Astrocyte of the cerebellum (primary cell): ENCODE measurements at regions not wholly inside any gene's neighbourhood (a gene's known extent, or its start where the extent isn't known, plus 50 kb on each side); places are given as distances from the start of the nearest gene placed in this dataset.
"Not testable (repeated sequence)": the region's sequence is repeated elsewhere in the genome, so short reads cannot be mapped to it uniquely, and the experiment has no call there.

Experiments used
- DNase-seq: peaks from one replicate; pipeline ENCODE4 v3.0.0-alpha.2; 2011; ENCODE audit warnings: low read depth
- H3K4me3 ChIP-seq: 2 replicates; pipeline ENCODE4 v1.5.1; 2011; ENCODE audit warnings: mild to moderate bottlenecking, low read depth, low read length, moderate library complexity
- in situ Hi-C: cut with HindIII; loops from 2 replicates; pipeline ENCODE4 v1.10.0; 2017; ENCODE audit warnings: low sequenced_read_pairs
- TF ChIP-seq, protein P1 (sequence below): IDR thresholded peaks from 2 replicates; pipeline ENCODE4 v1.5.1; 2012; ENCODE audit warnings: low read length, low read depth, moderate library complexity, mild to moderate bottlenecking; ENCODE audit errors: missing control alignments

DNA sequence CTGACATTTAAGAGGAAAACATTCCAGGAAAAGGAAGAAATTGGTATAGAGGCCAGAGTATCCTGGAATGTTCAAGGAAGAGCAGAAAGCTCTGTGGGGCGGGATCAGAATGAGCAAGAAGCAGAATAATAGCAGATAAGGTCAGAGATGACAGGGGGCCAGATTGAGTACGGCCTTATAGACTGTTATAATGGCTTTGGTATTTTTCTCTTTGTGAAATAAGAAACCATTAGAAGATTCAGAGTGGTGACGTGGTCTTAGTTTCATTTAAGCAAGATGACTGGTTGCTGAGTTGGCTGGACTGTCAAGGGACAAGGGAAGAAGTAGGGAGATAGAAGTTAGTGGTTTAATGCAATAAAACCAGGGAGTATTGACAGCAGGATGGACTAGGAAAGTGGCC is 218.3 kb upstream of the SOX2 start:
- H3K4me3 ChIP-seq = no peak overlapping the region
- DNase-seq = peak; percentile 26
- in situ Hi-C loops = no loop called here
- TF ChIP-seq, protein P1, sequence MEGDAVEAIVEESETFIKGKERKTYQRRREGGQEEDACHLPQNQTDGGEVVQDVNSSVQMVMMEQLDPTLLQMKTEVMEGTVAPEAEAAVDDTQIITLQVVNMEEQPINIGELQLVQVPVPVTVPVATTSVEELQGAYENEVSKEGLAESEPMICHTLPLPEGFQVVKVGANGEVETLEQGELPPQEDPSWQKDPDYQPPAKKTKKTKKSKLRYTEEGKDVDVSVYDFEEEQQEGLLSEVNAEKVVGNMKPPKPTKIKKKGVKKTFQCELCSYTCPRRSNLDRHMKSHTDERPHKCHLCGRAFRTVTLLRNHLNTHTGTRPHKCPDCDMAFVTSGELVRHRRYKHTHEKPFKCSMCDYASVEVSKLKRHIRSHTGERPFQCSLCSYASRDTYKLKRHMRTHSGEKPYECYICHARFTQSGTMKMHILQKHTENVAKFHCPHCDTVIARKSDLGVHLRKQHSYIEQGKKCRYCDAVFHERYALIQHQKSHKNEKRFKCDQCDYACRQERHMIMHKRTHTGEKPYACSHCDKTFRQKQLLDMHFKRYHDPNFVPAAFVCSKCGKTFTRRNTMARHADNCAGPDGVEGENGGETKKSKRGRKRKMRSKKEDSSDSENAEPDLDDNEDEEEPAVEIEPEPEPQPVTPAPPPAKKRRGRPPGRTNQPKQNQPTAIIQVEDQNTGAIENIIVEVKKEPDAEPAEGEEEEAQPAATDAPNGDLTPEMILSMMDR = no peak

GRCh38 chr3:181488536-181488935 is 223.2 kb upstream of the SOX2 start:
- H3K4me3 ChIP-seq = no peak overlapping the region
- TF ChIP-seq, protein P1 = no peak
- in situ Hi-C loops = no loop called here
- DNase-seq = no peak

DNA sequence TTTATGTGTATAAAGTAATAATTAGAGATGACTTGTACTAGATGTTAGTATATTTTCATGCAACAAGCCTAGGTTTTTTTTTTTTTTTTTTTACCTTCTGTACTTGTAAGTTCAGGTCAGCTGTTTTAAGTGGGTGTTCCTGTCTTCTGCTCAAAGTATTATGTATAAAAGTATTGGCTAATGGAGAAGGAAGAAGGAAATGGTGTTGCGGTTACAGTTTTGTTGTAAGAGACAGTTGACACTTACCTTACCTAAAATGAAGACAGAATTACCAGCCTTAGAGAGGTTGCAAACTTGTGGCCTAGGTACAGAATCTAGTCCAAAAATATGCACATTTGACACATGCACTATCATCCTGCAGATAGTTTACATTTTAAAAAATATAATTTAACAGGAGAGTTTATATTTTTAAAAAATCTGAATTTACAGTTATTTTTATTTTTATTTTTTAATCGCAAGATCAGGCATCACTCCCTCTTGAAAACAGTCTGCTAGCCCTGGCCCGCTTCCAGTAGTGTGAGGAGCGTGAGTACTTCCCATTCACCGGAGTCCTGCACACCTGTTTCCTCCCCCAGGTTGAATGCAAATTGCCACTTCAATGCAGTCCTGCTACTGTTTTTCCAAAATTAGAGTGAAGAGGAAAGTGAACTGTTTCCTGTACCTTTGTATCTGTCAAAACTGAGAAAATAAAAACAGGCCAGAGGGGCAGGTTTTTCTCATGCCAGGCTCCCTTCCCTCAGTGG is 224.3 kb upstream of the SOX2 start:
- DNase-seq = no peak
- in situ Hi-C loops = no loop called here
- no peak overlapping the region for H3K4me3 ChIP-seq
- TF ChIP-seq, protein P1 = no peak

DNA sequence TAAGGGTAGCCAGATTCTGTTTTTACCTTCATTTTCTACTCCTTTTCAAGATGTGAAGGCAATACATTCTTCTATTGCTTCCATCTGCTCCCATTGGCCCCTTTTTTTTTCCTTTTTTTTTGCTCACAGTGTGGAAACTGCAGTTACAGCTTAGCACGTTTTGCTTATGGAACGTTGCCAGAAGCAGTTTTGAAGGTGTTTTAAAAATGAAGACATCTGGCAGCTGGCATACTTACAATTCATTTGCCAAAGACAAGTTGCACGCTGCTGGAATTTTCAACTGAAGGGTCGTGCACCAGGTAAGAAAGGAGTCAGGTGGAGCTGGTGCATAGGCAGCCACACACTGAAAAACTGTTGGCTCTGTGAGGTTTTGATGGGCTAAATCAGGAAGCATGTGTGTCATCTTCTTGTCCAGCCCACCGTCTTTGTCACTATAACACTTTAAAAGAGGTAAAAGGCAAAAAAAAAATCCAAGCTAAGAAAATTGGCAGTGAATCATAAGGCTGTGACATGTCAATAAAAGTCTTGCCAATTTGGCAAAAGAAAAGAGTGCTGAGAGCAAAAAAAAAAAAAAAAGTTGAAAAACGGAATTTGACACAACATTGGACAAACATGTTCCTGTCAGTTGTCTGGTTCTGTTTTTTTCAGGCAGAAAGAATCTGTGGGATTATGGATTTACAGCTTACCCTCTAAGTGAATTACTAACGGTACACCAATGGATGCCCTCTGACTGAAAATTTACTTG is 225.4 kb upstream of the SOX2 start:
- TF ChIP-seq, protein P1 = no peak
- in situ Hi-C loops = no loop called here
- no peak overlapping the region for H3K4me3 ChIP-seq
- no peak for DNase-seq

GRCh38 chr3:181484026-181484425 is 227.7 kb upstream of the SOX2 start:
- TF ChIP-seq, protein P1 = no peak
- in situ Hi-C loops = no loop called here
- H3K4me3 ChIP-seq = no peak overlapping the region
- DNase-seq = no peak

GRCh38 chr3:181475146-181475545 is 236.6 kb upstream of the SOX2 start:
- DNase-seq, H3K4me3 ChIP-seq, in situ Hi-C loops: not testable (repeated sequence)

DNA sequence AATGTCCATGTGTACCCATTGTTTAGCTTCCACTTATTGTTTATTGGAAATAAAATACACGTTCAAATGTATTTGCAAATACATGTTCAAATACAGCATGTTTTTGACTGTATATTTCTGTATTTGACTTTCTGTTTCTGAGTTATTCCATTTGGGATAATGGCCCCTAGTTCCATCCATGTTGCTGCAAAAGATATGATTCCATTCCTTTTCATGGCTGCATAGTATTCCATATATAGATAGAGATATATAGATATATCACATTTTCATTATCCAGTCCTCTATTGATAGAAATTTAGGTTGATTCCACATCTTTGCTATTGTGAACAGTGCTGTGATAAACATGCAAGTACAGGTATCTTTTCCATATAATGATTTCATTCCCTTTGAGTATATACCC is 241.4 kb upstream of the SOX2 start:
- H3K4me3 ChIP-seq = no peak overlapping the region
- DNase-seq = no peak
- TF ChIP-seq, protein P1 = no peak
- in situ Hi-C loops = no loop called here
